ENCODE measurements at regions not wholly inside any gene's neighbourhood (a gene's known extent, or its start where the extent isn't known, plus 50 kb on each side); places are given as distances from the start of the nearest gene placed in this dataset.

DNA sequence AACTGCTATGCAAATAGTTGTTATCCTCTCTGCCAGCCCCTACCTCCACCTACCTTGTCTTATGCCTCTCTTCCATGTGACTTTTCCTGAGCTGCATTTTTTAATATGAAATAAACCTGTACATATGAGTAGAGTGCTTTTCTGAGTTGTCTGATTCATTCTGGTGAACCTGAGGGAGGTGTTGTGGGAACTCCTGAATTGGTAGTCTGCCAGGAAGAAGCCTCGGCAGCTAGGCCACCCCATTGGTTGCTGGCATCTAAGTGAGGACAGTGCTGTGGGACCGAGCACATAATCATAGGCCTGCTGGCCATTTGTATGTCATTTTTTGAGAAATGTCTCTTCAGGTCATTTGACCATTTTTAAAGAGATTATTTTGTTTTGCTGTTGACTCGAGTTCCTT is 1146.8 kb downstream of the UQCRFS1 start:
- TF ChIP-seq CTCF (IDR thresholded peaks at IDR 0.05) (no peak), POLR2A (IDR thresholded peaks at IDR 0.05) (no peak)
